A673 (cell line): ENCODE measurements at regions not wholly inside any gene's neighbourhood (a gene's known extent, or its start where the extent isn't known, plus 50 kb on each side); places are given as distances from the start of the nearest gene placed in this dataset.

Source experiments
- CTCF ChIP-seq: fragments of 300-800, 200-600 bp; sonication (generic); conservative IDR thresholded peaks from 2 replicates; pipeline ENCODE4 v1.5.1; 2017; ENCODE audit warnings: low read depth, mild to moderate bottlenecking, antibody characterized with exemption, low read length, moderate library complexity, mixed read lengths
- EZH2 ChIP-seq: fragments of 200-600 bp; sonication (generic); IDR thresholded peaks from 2 replicates; pipeline ENCODE4 v1.6.1; 2017; ENCODE audit warnings: borderline replicate concordance, low read depth, mild to moderate bottlenecking, mixed read lengths, antibody characterized with exemption, low read length; ENCODE audit not compliant: poor library complexity, severe bottlenecking

- TF ChIP-seq CTCF: no peak
- no peak for TF ChIP-seq EZH2
Measured at GRCh38 chr12:75872762-75873161, 158.8 kb downstream of the PHLDA1 start.
